Retinal pigment epithelial cell (primary cell): ENCODE measurements at regions not wholly inside any gene's neighbourhood (a gene's known extent, or its start where the extent isn't known, plus 50 kb on each side); places are given as distances from the start of the nearest gene placed in this dataset.

ENCODE experiments used
- DNase-seq: peaks from one replicate; pipeline ENCODE4 v3.0.0-alpha.2; 2010; ENCODE audit warnings: low read depth
- H3K4me3 ChIP-seq: 2 replicates; pipeline ENCODE4 v1.5.1; 2011; ENCODE audit warnings: mild to moderate bottlenecking, low read length, control low read depth, moderate library complexity
- CTCF ChIP-seq: conservative IDR thresholded peaks from 2 replicates; pipeline ENCODE4 v1.5.1; 2011; ENCODE audit warnings: low read depth, low read length, control low read depth, inconsistent platforms

GRCh38 chr1:60162936-60163335 lies 89.4 kb upstream of the C1orf87 start:
- no peak for DNase-seq
- no peak for TF ChIP-seq CTCF
- no peak overlapping the region for H3K4me3 ChIP-seq

- no peak overlapping the region for H3K4me3 ChIP-seq
- TF ChIP-seq CTCF, result no peak
- DNase-seq, result no peak
These were observed 86.6 kb upstream of the C1orf87 start for GRCh38 chr1:60160141-60160540.

- DNase-seq, result no peak
- H3K4me3 ChIP-seq, result no peak overlapping the region
- no peak for TF ChIP-seq CTCF
These were observed 82.8 kb upstream of the C1orf87 start for GRCh38 chr1:60156371-60156770.

- H3K4me3 ChIP-seq, result no peak overlapping the region
- no peak for DNase-seq
- TF ChIP-seq CTCF, result no peak
These were observed 80.4 kb upstream of the C1orf87 start for GRCh38 chr1:60153961-60154360.

- TF ChIP-seq CTCF, result no peak
- no peak for DNase-seq
These were observed 79.3 kb upstream of the C1orf87 start for GRCh38 chr1:60152891-60153290.

GRCh38 chr1:60151311-60151710 lies 77.7 kb upstream of the C1orf87 start:
- TF ChIP-seq CTCF, result no peak

More at GRCh38 chr1:60152891-60153290, 79.3 kb upstream of the C1orf87 start:
- no peak overlapping the region for H3K4me3 ChIP-seq

GRCh38 chr1:60149251-60149650 lies 75.7 kb upstream of the C1orf87 start:
- no peak for TF ChIP-seq CTCF
- H3K4me3 ChIP-seq, result no peak overlapping the region
- DNase-seq, result peak; percentile 29

More at GRCh38 chr1:60151311-60151710, 77.7 kb upstream of the C1orf87 start:
- DNase-seq, result no peak
- no peak overlapping the region for H3K4me3 ChIP-seq
